Effector memory CD4-positive, alpha-beta T cell (primary cell): ENCODE measurements at regions not wholly inside any gene's neighbourhood (a gene's known extent, or its start where the extent isn't known, plus 50 kb on each side); places are given as distances from the start of the nearest gene placed in this dataset.

Experiments used
- DNase-seq, 3 donors: peaks; one replicate each; pipeline ENCODE4 v3.0.0-alpha.2; 2020
- H3K27ac ChIP-seq: 2 replicates; pipeline ENCODE4 v1.7.0; 2013; ENCODE audit warnings: mild to moderate bottlenecking, low read length, moderate library complexity; ENCODE audit not compliant: insufficient read depth, poor library complexity, severe bottlenecking
- H3K27me3 ChIP-seq: replicated peaks from 2 replicates; pipeline ENCODE4 v1.7.0; 2013; ENCODE audit warnings: mild to moderate bottlenecking, low read length; ENCODE audit not compliant: insufficient read depth, control insufficient read depth, poor library complexity, severe bottlenecking
- H3K36me3 ChIP-seq: 2 replicates; pipeline ENCODE4 v1.7.0; 2013; ENCODE audit warnings: mild to moderate bottlenecking, low read length, moderate library complexity; ENCODE audit not compliant: control insufficient read depth, insufficient read depth
- H3K4me1 ChIP-seq: 2 replicates; pipeline ENCODE4 v1.7.0; 2013; ENCODE audit warnings: low read length, mild to moderate bottlenecking; ENCODE audit not compliant: control insufficient read depth, insufficient read depth, poor library complexity, severe bottlenecking
- H3K4me3 ChIP-seq: 2 replicates; pipeline ENCODE4 v1.7.0; 2013; ENCODE audit warnings: low read length, low read depth, mild to moderate bottlenecking; ENCODE audit not compliant: insufficient read depth, poor library complexity, severe bottlenecking
- H3K9me3 ChIP-seq: 2 replicates; pipeline ENCODE4 v1.7.0; 2013; ENCODE audit warnings: mild to moderate bottlenecking, low read length, moderate library complexity; ENCODE audit not compliant: control insufficient read depth

- Histone ChIP-seq H3K27me3 (no peaks in the 10 kb centered on the region), H3K36me3 (no peaks in the 10 kb centered on the region), H3K4me3 (no peak overlapping the region), H3K27ac (no peak overlapping the region), H3K4me1 (peaks cover 5% of the 10 kb centered on the region), H3K9me3 (no peaks in the 10 kb centered on the region)
- DNase-seq = no peak
Measured at GRCh38 chr2:12274591-12274990, 442.1 kb upstream of the TRIB2 start.

- H3K36me3 ChIP-seq = no peaks in the 10 kb centered on the region
- no peak overlapping the region for H3K4me3 ChIP-seq
- DNase-seq = no peak
- no peak overlapping the region for H3K27ac ChIP-seq
- no peaks in the 10 kb centered on the region for H3K27me3 ChIP-seq
- H3K4me1 ChIP-seq = no peaks in the 10 kb centered on the region
- no peaks in the 10 kb centered on the region for H3K9me3 ChIP-seq
Measured at GRCh38 chr2:12277241-12278034, 439.3 kb upstream of the TRIB2 start.

GRCh38 chr2:12278217-12278750, 438.5 kb upstream of the TRIB2 start:
- DNase-seq = no peak
- H3K27me3 ChIP-seq = no peaks in the 10 kb centered on the region
- H3K36me3 ChIP-seq = no peaks in the 10 kb centered on the region
- H3K4me3 ChIP-seq = no peak overlapping the region
- no peaks in the 10 kb centered on the region for H3K4me1 ChIP-seq
- no peak overlapping the region for H3K27ac ChIP-seq
- no peaks in the 10 kb centered on the region for H3K9me3 ChIP-seq

- no peak overlapping the region for H3K27ac ChIP-seq
- no peaks in the 10 kb centered on the region for H3K9me3 ChIP-seq
- no peaks in the 10 kb centered on the region for H3K36me3 ChIP-seq
- no peaks in the 10 kb centered on the region for H3K27me3 ChIP-seq
- no peak overlapping the region for H3K4me3 ChIP-seq
- DNase-seq = no peak
- peaks cover 5% of the 10 kb centered on the region for H3K4me1 ChIP-seq
Measured at GRCh38 chr2:12282780-12283695, 433.7 kb upstream of the TRIB2 start.

GRCh38 chr2:12284037-12284436, 432.7 kb upstream of the TRIB2 start:
- Histone ChIP-seq H3K4me3 (no peak overlapping the region), H3K4me1 (peaks cover 5% of the 10 kb centered on the region), H3K36me3 (no peaks in the 10 kb centered on the region), H3K9me3 (no peaks in the 10 kb centered on the region), H3K27ac (no peak overlapping the region), H3K27me3 (no peaks in the 10 kb centered on the region)
- no peak for DNase-seq

- no peak for DNase-seq
- Histone ChIP-seq H3K27ac (no peak overlapping the region), H3K27me3 (no peaks in the 10 kb centered on the region), H3K9me3 (no peaks in the 10 kb centered on the region), H3K4me3 (no peak overlapping the region), H3K4me1 (peaks cover 5% of the 10 kb centered on the region), H3K36me3 (no peaks in the 10 kb centered on the region)
Measured at GRCh38 chr2:12284487-12284886, 432.2 kb upstream of the TRIB2 start.

GRCh38 chr2:12286347-12286746, 430.4 kb upstream of the TRIB2 start:
- Histone ChIP-seq H3K4me1 (peaks cover 5% of the 10 kb centered on the region), H3K36me3 (no peaks in the 10 kb centered on the region), H3K4me3 (no peak overlapping the region), H3K27ac (no peak overlapping the region), H3K9me3 (no peaks in the 10 kb centered on the region), H3K27me3 (no peaks in the 10 kb centered on the region)
- no peak for DNase-seq

- no peak overlapping the region for H3K4me3 ChIP-seq
- no peak for DNase-seq
- H3K27me3 ChIP-seq = no peaks in the 10 kb centered on the region
- H3K27ac ChIP-seq = no peak overlapping the region
- H3K4me1 ChIP-seq = peaks cover 5% of the 10 kb centered on the region
- H3K9me3 ChIP-seq = no peaks in the 10 kb centered on the region
- H3K36me3 ChIP-seq = no peaks in the 10 kb centered on the region
Measured at GRCh38 chr2:12287220-12287751, 429.4 kb upstream of the TRIB2 start.

GRCh38 chr2:12288048-12288447, 428.7 kb upstream of the TRIB2 start:
- Histone ChIP-seq H3K36me3 (no peaks in the 10 kb centered on the region), H3K27me3 (no peaks in the 10 kb centered on the region), H3K27ac (no peak overlapping the region), H3K4me1 (peaks cover 5% of the 10 kb centered on the region), H3K4me3 (no peak overlapping the region), H3K9me3 (no peaks in the 10 kb centered on the region)
- no peak for DNase-seq
